ENCODE measurements at regions not wholly inside any gene's neighbourhood (a gene's known extent, or its start where the extent isn't known, plus 50 kb on each side); places are given as distances from the start of the nearest gene placed in this dataset.
A peak's percentile ranks its signal among the peaks of the same experiment; 100 is the strongest.

DNA sequence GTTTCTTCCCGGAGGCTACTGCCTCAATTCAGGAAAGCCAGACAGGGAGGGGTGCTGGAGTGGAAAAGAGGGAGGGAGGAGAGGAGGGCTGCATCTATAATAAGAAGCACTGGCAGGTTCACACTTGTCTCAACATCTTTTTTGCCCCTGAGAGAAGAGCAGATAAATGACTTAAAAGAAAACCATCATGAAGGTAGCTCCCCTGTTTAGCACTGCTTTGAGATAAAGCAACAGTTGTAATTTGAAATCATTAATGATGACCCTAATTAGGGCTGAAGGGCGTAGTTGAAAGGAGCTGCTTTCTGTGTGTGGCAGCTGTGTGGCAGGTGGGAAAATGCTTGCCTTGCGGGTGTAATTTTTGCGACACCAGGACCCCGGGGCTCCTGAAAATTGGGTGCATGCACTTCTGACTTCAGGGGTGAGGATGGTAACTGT is 222.8 kb upstream of the IL12A start:
- no peaks in the 10 kb centered on the region for H3K9me3 Mint-ChIP-seq
- peaks cover 74% of the 10 kb centered on the region for H3K27me3 Mint-ChIP-seq (ENCODE audit: low read depth)
- DNase-seq (no peak), ATAC-seq (replicated peaks in 1 of 2) (no peak)
- peaks cover 13% of the 10 kb centered on the region for H3K4me1 Mint-ChIP-seq (ENCODE audit: low read depth)
- H3K36me3 Mint-ChIP-seq (ENCODE audit: insufficient read depth in 2 of 2): no peaks in the 10 kb centered on the region
- H3K4me3 Mint-ChIP-seq: peak overlapping the region; percentile 69 to 76
- no peak overlapping the region for H3K27ac Mint-ChIP-seq

DNA sequence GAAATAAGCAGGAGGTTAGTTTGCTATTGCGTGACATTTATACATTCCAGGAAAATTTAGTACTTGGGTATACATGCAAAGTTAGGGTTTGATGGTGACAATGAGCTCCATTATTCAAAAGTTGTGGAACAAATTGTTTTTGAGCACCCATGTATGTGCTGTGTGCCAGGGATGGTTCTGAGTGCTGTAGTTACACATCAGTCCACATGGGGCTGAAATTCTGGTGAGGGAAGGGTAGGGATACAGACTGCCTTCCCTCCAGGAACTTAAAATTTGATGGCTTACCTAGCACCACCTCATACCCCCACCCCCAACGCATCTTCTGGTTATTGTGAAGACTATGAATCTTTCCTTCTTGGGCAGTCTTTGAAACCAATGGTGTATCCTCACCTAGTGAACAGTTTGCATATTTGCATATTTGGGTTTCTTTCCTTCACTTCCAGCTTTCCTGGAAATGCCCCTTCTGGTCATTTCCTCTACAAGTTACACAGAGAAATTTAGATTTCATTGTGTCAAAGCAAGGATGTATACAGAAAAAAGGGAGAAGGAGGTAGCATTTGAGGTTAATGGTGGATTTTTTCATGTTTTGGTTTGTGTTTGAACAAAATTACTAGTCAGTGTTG is 222.0 kb upstream of the IL12A start:
- Mint-ChIP-seq H3K27ac (no peak overlapping the region), H3K4me1 (ENCODE audit: low read depth) (peaks cover 13% of the 10 kb centered on the region), H3K27me3 (ENCODE audit: low read depth) (peaks cover 67% of the 10 kb centered on the region), H3K9me3 (no peaks in the 10 kb centered on the region), H3K36me3 (ENCODE audit: insufficient read depth in 2 of 2) (no peaks in the 10 kb centered on the region), H3K4me3 (no peak overlapping the region)
- no peak for ATAC-seq (replicated peaks in 1 of 2)
- DNase-seq: no peak

DNA sequence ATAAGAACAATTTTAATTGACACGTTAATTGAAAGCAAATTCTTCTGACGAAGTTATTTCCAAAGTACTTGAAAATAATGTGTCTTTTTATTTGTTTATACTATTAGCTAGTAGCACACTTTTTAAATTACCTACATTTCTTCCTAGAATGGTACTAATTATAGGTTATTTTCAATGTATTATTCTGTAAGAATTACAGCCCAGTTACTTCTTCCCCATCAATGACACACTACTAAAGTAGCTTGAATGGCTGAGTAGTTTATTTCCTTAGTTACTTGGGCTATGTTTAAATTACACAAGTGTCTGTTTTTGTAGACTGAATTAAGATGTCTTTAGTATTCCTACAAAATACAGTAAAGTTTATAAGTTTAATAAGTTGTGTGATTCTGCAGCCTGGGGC is 217.6 kb upstream of the IL12A start:
- DNase-seq: no peak
- ATAC-seq (replicated peaks in 1 of 2): no peak
- H3K27me3 Mint-ChIP-seq (ENCODE audit: low read depth): peaks cover 44% of the 10 kb centered on the region
- no peak overlapping the region for H3K4me3 Mint-ChIP-seq
- no peaks in the 10 kb centered on the region for H3K36me3 Mint-ChIP-seq (ENCODE audit: insufficient read depth in 2 of 2)
- no peak overlapping the region for H3K27ac Mint-ChIP-seq
- H3K4me1 Mint-ChIP-seq (ENCODE audit: low read depth): no peaks in the 10 kb centered on the region
- H3K9me3 Mint-ChIP-seq: no peaks in the 10 kb centered on the region

DNA sequence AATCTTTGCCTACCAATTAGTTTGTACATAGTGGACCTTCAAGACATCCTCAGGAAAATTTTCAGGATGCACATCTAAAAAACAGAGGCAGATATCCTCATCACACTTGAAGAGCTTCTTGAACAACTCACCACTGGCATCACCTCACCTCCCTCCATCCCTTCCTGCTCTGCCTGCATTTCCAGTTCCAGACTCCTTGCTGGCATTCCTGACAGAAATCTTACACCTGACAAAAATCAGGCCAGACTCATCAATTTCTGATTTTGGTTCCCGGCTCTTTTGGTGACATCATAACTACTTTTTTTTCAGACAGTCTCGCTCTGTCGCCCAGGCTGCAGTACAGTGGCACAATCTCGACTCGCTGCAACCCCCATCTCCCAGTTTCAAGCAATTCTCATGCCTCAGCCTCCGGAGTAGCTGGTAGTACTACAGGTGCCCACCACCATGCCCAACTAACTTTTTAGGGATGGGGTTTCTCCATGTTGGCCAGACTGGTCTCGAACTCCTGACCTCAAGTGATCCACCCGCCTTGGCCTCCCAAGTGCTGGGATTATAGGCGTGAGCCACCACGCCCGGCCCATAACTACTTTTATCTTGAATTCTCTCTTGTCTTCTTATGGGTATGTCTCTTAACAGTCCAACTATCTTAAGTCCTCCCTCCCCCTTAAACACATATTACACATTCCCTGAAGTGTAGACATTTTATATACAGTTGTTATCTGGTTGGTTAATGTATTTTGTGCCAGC is 216.6 kb upstream of the IL12A start:
- ATAC-seq (replicated peaks in 1 of 2) (no peak), DNase-seq (no peak)
- H3K36me3 Mint-ChIP-seq (ENCODE audit: insufficient read depth in 2 of 2): no peaks in the 10 kb centered on the region
- peaks cover 43% of the 10 kb centered on the region for H3K27me3 Mint-ChIP-seq (ENCODE audit: low read depth)
- no peak overlapping the region for H3K4me3 Mint-ChIP-seq
- H3K9me3 Mint-ChIP-seq: no peaks in the 10 kb centered on the region
- no peaks in the 10 kb centered on the region for H3K4me1 Mint-ChIP-seq (ENCODE audit: low read depth)
- no peak overlapping the region for H3K27ac Mint-ChIP-seq

DNA sequence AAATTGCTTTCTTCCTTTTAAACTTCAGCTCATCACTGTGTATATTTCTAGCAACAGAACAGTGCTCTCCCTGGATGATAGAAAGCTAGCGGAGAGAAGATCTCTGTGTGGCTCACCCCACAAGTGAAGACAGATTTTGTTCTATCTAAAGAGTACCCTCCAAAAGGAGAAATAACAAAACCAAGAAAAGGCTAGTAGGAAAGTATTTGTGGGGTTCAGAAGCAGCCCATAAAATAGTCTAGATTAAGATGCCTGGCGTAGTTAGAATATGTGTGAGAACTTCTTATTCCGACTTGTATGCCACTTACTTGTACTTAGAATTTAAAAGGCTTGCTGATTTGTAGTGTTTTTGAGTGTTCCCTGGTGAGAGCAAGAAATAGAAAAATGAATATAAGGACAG is 214.9 kb upstream of the IL12A start:
- ATAC-seq (replicated peaks in 1 of 2) (no peak), DNase-seq (no peak)
- no peak overlapping the region for H3K4me3 Mint-ChIP-seq
- no peaks in the 10 kb centered on the region for H3K36me3 Mint-ChIP-seq (ENCODE audit: insufficient read depth in 2 of 2)
- H3K27ac Mint-ChIP-seq: no peak overlapping the region
- H3K4me1 Mint-ChIP-seq (ENCODE audit: low read depth): no peaks in the 10 kb centered on the region
- peaks cover 27% of the 10 kb centered on the region for H3K27me3 Mint-ChIP-seq (ENCODE audit: low read depth)
- no peaks in the 10 kb centered on the region for H3K9me3 Mint-ChIP-seq

DNA sequence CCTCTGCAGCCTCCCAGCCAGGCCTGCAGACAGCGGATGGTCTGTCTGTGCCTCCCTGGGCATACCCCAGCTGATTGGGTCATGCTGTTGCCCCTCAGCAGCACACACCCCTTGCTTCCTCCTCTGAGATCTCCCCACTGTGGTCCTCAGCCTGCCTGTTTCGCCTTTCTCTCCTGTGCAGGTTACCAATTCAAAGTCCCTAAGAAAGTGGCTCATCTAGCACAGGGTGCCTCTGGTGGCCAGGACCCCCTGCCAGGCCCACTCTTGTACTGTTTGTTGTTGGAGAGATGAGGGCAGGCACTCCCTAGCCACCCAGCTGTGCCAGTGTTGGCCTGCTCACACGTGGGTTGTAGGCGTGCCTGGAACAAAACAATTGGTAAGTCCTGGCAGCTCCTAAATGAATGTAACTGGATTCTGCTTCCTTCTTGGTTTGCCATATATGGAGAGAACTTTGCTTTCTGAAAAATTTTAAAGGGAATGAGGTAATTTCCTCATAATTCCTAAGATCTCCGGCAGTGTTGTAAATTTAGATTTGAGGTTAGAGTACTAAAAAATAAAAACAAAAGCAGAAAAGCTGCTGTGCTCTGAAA is 213.2 kb upstream of the IL12A start:
- Mint-ChIP-seq H3K27ac (no peak overlapping the region), H3K4me3 (no peak overlapping the region), H3K36me3 (ENCODE audit: insufficient read depth in 2 of 2) (no peaks in the 10 kb centered on the region), H3K4me1 (ENCODE audit: low read depth) (no peaks in the 10 kb centered on the region), H3K9me3 (no peaks in the 10 kb centered on the region), H3K27me3 (ENCODE audit: low read depth) (peaks cover 32% of the 10 kb centered on the region)
- DNase-seq (no peak), ATAC-seq (replicated peaks in 1 of 2) (no peak)

DNA sequence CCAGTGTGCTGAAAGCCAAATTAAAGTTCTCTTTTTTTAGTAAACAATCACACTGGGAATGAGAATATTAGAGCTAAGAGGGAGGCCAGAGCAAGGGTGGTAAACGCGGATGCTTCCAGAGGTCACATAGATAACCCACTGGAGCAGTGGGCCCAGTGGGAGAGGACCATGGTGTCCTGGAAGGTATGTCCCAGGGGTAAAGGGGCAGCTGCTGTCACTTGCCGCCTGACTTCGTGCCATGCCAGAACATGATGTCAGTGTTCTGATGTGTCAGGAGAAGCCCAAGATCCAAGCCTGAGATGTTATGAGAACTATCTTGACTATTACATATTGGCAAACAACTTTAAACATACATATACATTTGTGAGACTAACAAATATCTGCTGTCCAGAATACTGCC is 211.9 kb upstream of the IL12A start:
- no peak for DNase-seq
- H3K36me3 Mint-ChIP-seq (ENCODE audit: insufficient read depth in 2 of 2): no peaks in the 10 kb centered on the region
- peaks cover 30% of the 10 kb centered on the region for H3K27me3 Mint-ChIP-seq (ENCODE audit: low read depth)
- no peak overlapping the region for H3K27ac Mint-ChIP-seq
- H3K4me3 Mint-ChIP-seq: no peak overlapping the region
- H3K9me3 Mint-ChIP-seq: no peaks in the 10 kb centered on the region
- no peaks in the 10 kb centered on the region for H3K4me1 Mint-ChIP-seq (ENCODE audit: low read depth)
- ATAC-seq (replicated peaks in 1 of 2): no peak

DNA sequence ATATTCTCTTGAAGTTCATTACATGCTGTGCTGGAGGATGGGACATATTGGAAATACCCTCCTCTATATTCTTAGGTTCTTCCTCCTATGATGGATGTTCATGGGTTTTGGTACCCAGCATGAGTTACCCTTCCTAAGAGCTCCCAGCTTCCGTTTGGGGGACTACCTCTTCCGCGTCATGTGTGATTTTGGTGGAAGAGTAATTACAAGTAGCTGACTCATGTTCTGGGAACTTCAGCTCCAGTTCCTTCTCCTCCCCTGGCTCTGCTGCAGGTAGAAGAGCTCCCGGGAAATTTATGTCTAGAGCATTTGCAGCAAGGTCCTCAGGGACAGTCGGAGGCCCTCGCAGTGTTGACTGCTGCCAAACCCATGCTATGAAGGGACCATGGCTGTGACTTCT is 208.8 kb upstream of the IL12A start:
- Mint-ChIP-seq H3K36me3 (ENCODE audit: insufficient read depth in 2 of 2) (no peaks in the 10 kb centered on the region), H3K4me3 (no peak overlapping the region), H3K9me3 (no peaks in the 10 kb centered on the region), H3K4me1 (ENCODE audit: low read depth) (no peaks in the 10 kb centered on the region), H3K27me3 (ENCODE audit: low read depth) (peaks cover 39% of the 10 kb centered on the region), H3K27ac (no peak overlapping the region)
- no peak for DNase-seq
- ATAC-seq (replicated peaks in 1 of 2): no peak

DNA sequence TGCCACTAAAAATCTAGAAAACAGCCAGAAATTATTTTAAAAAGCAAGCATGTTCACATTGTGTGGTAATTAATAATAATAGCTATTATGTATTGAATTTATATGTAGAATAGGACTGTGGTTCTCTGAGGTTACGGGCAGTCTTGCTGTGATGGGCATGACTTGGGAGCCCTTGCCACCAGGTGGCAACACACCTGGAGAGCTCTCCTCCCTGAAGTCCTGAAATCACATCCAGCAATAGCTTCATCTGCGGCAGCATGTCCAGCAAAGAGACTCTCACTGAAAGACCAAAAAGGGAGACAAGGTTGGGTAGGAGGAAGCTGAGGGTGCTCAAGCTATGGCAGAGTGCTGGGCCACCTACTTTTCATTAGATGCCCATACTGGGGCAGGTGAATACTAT is 206.8 kb upstream of the IL12A start:
- Mint-ChIP-seq H3K27ac (no peak overlapping the region), H3K36me3 (ENCODE audit: insufficient read depth in 2 of 2) (no peaks in the 10 kb centered on the region), H3K4me1 (ENCODE audit: low read depth) (no peaks in the 10 kb centered on the region), H3K9me3 (no peaks in the 10 kb centered on the region), H3K27me3 (ENCODE audit: low read depth) (peaks cover 20% of the 10 kb centered on the region), H3K4me3 (no peak overlapping the region)
- ATAC-seq (replicated peaks in 1 of 2) (no peak), DNase-seq (no peak)

DNA sequence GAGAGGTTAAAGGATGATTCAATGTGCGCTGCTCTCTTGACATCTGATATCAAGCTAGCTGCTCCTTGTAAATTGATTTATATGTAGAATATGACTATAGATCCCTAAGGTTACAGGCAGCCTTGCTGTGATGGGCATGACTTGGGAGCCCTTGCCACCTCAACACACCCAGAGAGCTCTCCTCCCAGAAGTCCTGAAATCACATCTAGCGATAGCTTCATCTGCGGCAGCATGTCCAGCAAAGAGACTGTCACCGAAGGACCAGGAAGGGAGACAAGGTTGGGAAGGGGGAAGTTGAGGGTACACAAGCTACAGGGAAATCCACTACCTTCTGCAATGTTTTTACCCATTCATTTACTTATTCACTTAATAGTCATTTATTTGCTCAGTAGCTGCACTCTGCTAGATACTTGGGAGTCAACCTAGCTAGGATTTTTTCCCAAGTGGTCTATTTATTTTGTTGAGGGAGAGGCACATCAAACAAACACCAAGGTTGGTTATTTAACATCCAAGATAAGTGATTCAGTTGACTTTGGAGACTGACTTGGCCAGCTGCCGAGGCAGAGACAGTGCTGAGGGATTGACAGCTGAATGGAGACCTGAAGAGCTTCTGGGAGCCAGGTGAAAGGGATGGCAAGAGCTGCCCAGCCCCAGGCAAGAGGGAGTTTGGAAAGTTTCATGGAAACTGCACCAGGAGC is 205.8 kb upstream of the IL12A start:
- no peaks in the 10 kb centered on the region for H3K4me1 Mint-ChIP-seq (ENCODE audit: low read depth)
- ATAC-seq (replicated peaks in 1 of 2) (no peak), DNase-seq (no peak)
- H3K36me3 Mint-ChIP-seq (ENCODE audit: insufficient read depth in 2 of 2): no peaks in the 10 kb centered on the region
- H3K4me3 Mint-ChIP-seq: no peak overlapping the region
- no peaks in the 10 kb centered on the region for H3K9me3 Mint-ChIP-seq
- peaks cover 24% of the 10 kb centered on the region for H3K27me3 Mint-ChIP-seq (ENCODE audit: low read depth)
- H3K27ac Mint-ChIP-seq: no peak overlapping the region

DNA sequence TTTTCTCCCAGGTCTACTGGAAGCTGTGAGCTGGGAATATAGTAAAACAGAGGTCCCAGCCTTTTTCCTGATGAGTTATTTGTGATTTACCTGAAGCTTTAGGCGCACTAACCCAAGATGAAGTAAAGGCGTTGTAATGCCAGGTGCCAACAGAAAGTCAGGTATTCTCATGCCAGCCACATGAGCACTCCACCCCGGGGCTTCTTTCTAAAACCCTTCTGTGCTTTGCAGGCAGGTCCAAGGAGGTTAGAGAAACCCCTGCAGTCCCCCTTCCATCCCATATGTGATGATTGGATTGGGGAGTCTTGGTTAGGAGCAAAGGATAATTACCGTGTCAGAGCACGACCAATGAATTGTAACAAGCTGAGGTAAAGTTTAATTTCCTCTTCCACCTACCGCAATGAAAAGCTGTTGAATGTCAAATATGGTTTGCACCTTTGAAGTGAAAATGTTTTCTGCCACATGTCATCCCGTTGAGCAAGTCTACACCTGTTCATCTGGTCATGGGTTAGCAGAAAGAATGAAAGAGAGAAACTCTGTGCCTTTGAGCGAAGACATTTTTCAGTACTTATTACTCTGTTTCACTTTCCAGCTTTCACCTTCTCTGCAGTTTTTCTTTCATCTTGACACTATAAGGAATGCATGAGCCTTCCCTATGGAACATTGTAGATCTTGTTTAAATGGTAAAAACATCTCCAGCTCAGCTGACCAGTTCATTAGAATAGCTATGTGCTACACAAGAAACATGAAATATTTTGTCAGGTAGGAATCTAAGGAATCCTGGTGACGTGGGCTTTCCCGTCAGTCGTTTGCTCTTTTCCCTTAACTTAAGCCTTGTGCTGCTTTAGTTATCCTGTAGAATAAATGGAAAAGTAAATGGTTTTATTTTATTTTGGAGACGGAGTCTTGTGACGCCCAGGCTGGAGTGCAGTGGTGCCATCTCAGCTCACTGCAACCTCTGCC is 204.6 kb upstream of the IL12A start:
- Mint-ChIP-seq H3K9me3 (no peaks in the 10 kb centered on the region), H3K36me3 (ENCODE audit: insufficient read depth in 2 of 2) (no peaks in the 10 kb centered on the region), H3K27ac (no peak overlapping the region), H3K4me1 (ENCODE audit: low read depth) (no peaks in the 10 kb centered on the region), H3K4me3 (no peak overlapping the region), H3K27me3 (ENCODE audit: low read depth) (peaks cover 24% of the 10 kb centered on the region)
- ATAC-seq (replicated peaks in 1 of 2) (no peak), DNase-seq (no peak)

DNA sequence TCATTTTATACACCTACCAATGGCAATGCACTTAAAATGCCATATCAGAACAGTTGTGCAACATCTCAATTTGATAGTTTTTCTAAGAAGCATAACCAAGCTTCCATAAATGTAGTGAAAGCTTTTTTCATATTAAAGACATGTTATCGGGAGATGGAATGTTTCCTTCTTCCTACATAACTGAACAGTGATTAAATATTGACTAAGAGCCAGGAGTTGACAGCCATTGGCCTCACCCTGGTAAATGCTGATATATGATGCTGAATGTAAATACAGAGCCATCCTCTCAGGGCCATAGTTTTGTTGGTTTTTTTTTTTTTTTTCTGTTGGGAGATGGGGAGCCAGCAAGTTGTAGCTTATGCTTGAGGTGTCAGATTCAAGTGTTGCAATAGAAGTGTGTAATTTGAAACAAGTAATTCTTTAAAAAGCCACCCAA is 203.3 kb upstream of the IL12A start:
- Mint-ChIP-seq H3K4me1 (ENCODE audit: low read depth) (no peaks in the 10 kb centered on the region), H3K9me3 (no peaks in the 10 kb centered on the region), H3K4me3 (no peak overlapping the region), H3K27me3 (ENCODE audit: low read depth) (peaks cover 19% of the 10 kb centered on the region), H3K36me3 (ENCODE audit: insufficient read depth in 2 of 2) (no peaks in the 10 kb centered on the region), H3K27ac (no peak overlapping the region)
- DNase-seq (no peak), ATAC-seq (replicated peaks in 1 of 2) (no peak)

All from activated T-cell treated with anti-CD3 and anti-CD28 coated beads, Interleukin-2, amount 50 U/mL, for 72 hours (primary cell).